ENCODE measurements at regions not wholly inside any gene's neighbourhood (a gene's known extent, or its start where the extent isn't known, plus 50 kb on each side); places are given as distances from the start of the nearest gene placed in this dataset.

GRCh38 chr9:71541436-71541835, 226.9 kb downstream of the CEMIP2 start:
- H3K9ac ChIP-seq (ENCODE audit: low read length) = no peak overlapping the region
- Mint-ChIP-seq H3K27me3 (ENCODE audit: low read depth, unreplicated experiment) (peaks cover 2% of the 10 kb centered on the region), H3K36me3 (ENCODE audit: low read depth, unreplicated experiment) (no peaks in the 10 kb centered on the region), H3K4me1 (ENCODE audit: low read depth, unreplicated experiment) (no peaks in the 10 kb centered on the region), H3K4me3 (ENCODE audit: unreplicated experiment) (no peak overlapping the region), H3K27ac (ENCODE audit: unreplicated experiment) (no peak overlapping the region), H3K9me3 (ENCODE audit: unreplicated experiment) (no peaks in the 10 kb centered on the region)
- H3K4me1 ChIP-seq (ENCODE audit: insufficient read depth, low read length) = no peaks in the 10 kb centered on the region
- no peak overlapping the region for H3K27ac ChIP-seq (ENCODE audit: low read depth, low read length)
- H3K4me2 ChIP-seq (ENCODE audit: low read length) = no peak overlapping the region
- no peaks in the 10 kb centered on the region for H3K27me3 ChIP-seq (ENCODE audit: insufficient read depth, low read length)
- FAIRE-seq = no peak
- TF ChIP-seq, protein P1, sequence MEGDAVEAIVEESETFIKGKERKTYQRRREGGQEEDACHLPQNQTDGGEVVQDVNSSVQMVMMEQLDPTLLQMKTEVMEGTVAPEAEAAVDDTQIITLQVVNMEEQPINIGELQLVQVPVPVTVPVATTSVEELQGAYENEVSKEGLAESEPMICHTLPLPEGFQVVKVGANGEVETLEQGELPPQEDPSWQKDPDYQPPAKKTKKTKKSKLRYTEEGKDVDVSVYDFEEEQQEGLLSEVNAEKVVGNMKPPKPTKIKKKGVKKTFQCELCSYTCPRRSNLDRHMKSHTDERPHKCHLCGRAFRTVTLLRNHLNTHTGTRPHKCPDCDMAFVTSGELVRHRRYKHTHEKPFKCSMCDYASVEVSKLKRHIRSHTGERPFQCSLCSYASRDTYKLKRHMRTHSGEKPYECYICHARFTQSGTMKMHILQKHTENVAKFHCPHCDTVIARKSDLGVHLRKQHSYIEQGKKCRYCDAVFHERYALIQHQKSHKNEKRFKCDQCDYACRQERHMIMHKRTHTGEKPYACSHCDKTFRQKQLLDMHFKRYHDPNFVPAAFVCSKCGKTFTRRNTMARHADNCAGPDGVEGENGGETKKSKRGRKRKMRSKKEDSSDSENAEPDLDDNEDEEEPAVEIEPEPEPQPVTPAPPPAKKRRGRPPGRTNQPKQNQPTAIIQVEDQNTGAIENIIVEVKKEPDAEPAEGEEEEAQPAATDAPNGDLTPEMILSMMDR (IDR thresholded peaks at IDR 0.05; ENCODE audit: insufficient read depth, low read depth, low read length) = no peak
- TF ChIP-seq EZH2 (IDR thresholded peaks at IDR 0.05; ENCODE audit: insufficient read depth, low read length) = no peak
- H2AFZ ChIP-seq (ENCODE audit: low read depth, low read length) = no peak overlapping the region
- no peaks in the 10 kb centered on the region for H3K79me2 ChIP-seq (ENCODE audit: insufficient read depth, low read length)
- no peak for DNase-seq (ENCODE audit: low read depth)
- no peaks in the 10 kb centered on the region for H3K36me3 ChIP-seq (ENCODE audit: insufficient read depth, low read length)
- no peaks in the 10 kb centered on the region for H3K9me3 ChIP-seq (ENCODE audit: insufficient read depth, low read depth, low read length)
- no peak overlapping the region for H3K4me3 ChIP-seq (ENCODE audit: insufficient read depth, low read depth, low read length)
- H4K20me1 ChIP-seq (ENCODE audit: insufficient read depth, low read length) = no peaks in the 10 kb centered on the region

DNA sequence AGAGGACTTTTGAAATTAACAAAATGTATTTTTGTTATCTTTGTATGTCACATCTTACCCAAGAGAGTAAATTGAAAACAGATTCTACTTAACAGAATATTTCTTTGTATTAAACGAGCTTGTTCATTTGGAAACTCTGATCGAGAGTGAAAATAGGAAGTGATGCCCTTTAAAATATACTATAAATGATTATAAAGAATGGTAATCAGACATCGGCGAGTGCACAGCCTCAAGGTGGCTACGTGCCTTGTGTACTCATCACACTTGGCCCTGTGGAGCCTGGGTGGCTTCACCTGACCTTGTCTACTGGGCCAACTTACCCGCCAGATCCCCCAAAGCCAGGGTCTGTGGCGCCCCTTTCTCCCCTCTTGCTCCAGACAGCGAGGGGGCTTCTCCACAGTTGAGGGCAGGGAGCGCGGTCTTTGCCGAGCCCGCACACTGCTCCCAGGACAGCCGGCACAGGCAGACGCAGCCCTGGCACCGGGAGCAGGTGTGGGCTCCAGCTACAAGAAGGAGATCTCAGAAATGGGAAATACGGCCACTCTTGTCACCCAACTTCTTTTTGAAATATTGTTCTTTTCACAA, 243.2 kb downstream of the CEMIP2 start:
- TF ChIP-seq, protein P1 (IDR thresholded peaks at IDR 0.05; ENCODE audit: insufficient read depth, low read depth, low read length) = no peak
- no peak for TF ChIP-seq EZH2 (IDR thresholded peaks at IDR 0.05; ENCODE audit: insufficient read depth, low read length)
- DNase-seq (ENCODE audit: low read depth) (no peak), FAIRE-seq (no peak)
- no peaks in the 10 kb centered on the region for H3K79me2 ChIP-seq (ENCODE audit: insufficient read depth, low read length)
- H3K4me2 ChIP-seq (ENCODE audit: low read length) = no peak overlapping the region
- H4K20me1 ChIP-seq (ENCODE audit: insufficient read depth, low read length) = no peaks in the 10 kb centered on the region
- no peaks in the 10 kb centered on the region for H3K4me1 Mint-ChIP-seq (ENCODE audit: low read depth, unreplicated experiment)
- H3K4me3 ChIP-seq (ENCODE audit: insufficient read depth, low read depth, low read length) = no peak overlapping the region
- H3K9me3 Mint-ChIP-seq (ENCODE audit: unreplicated experiment) = no peaks in the 10 kb centered on the region
- H3K4me3 Mint-ChIP-seq (ENCODE audit: unreplicated experiment) = no peak overlapping the region
- H3K27me3 ChIP-seq (ENCODE audit: insufficient read depth, low read length) = no peaks in the 10 kb centered on the region
- H2AFZ ChIP-seq (ENCODE audit: low read depth, low read length) = no peak overlapping the region
- H3K36me3 ChIP-seq (ENCODE audit: insufficient read depth, low read length) = no peaks in the 10 kb centered on the region
- H3K9me3 ChIP-seq (ENCODE audit: insufficient read depth, low read depth, low read length) = no peaks in the 10 kb centered on the region
- no peak overlapping the region for H3K9ac ChIP-seq (ENCODE audit: low read length)
- no peaks in the 10 kb centered on the region for H3K4me1 ChIP-seq (ENCODE audit: insufficient read depth, low read length)
- no peak overlapping the region for H3K27ac Mint-ChIP-seq (ENCODE audit: unreplicated experiment)
- no peaks in the 10 kb centered on the region for H3K27me3 Mint-ChIP-seq (ENCODE audit: low read depth, unreplicated experiment)
- no peak overlapping the region for H3K27ac ChIP-seq (ENCODE audit: low read depth, low read length)
- no peaks in the 10 kb centered on the region for H3K36me3 Mint-ChIP-seq (ENCODE audit: low read depth, unreplicated experiment)

DNA sequence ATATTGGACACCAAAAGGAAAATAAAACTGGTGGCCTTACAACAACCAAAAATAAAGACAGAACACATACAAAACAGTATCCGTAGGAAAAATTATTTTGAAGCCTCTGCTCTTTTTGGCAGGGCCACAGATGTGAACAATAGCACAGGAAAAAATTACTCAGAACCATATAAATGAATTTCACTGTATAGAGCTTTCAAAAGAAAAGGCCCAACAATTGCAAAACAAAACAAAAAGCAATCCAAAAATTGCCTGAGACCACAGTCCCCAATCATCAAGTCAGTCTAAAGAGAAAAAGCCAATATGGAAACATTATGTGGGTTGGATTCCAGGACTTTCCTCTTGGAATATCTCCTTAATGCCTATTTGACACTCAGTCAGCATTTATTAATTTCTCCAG, 243.8 kb downstream of the CEMIP2 start:
- no peak for FAIRE-seq
- no peak overlapping the region for H2AFZ ChIP-seq (ENCODE audit: low read depth, low read length)
- H3K9me3 Mint-ChIP-seq (ENCODE audit: unreplicated experiment) = no peaks in the 10 kb centered on the region
- H3K4me2 ChIP-seq (ENCODE audit: low read length) = no peak overlapping the region
- H3K4me3 ChIP-seq (ENCODE audit: insufficient read depth, low read depth, low read length) = no peak overlapping the region
- no peaks in the 10 kb centered on the region for H3K27me3 ChIP-seq (ENCODE audit: insufficient read depth, low read length)
- H3K27ac ChIP-seq (ENCODE audit: low read depth, low read length) = no peak overlapping the region
- H3K27me3 Mint-ChIP-seq (ENCODE audit: low read depth, unreplicated experiment) = no peaks in the 10 kb centered on the region
- H3K9ac ChIP-seq (ENCODE audit: low read length) = no peak overlapping the region
- H3K4me3 Mint-ChIP-seq (ENCODE audit: unreplicated experiment) = no peak overlapping the region
- H3K79me2 ChIP-seq (ENCODE audit: insufficient read depth, low read length) = no peaks in the 10 kb centered on the region
- H3K36me3 ChIP-seq (ENCODE audit: insufficient read depth, low read length) = no peaks in the 10 kb centered on the region
- H4K20me1 ChIP-seq (ENCODE audit: insufficient read depth, low read length) = no peaks in the 10 kb centered on the region
- H3K4me1 Mint-ChIP-seq (ENCODE audit: low read depth, unreplicated experiment) = no peaks in the 10 kb centered on the region
- H3K36me3 Mint-ChIP-seq (ENCODE audit: low read depth, unreplicated experiment) = no peaks in the 10 kb centered on the region
- H3K4me1 ChIP-seq (ENCODE audit: insufficient read depth, low read length) = no peaks in the 10 kb centered on the region
- TF ChIP-seq, protein P1 (IDR thresholded peaks at IDR 0.05; ENCODE audit: insufficient read depth, low read depth, low read length) = no peak
- TF ChIP-seq EZH2 (IDR thresholded peaks at IDR 0.05; ENCODE audit: insufficient read depth, low read length) = no peak
- no peaks in the 10 kb centered on the region for H3K9me3 ChIP-seq (ENCODE audit: insufficient read depth, low read depth, low read length)
- DNase-seq (ENCODE audit: low read depth) = no peak
- H3K27ac Mint-ChIP-seq (ENCODE audit: unreplicated experiment) = no peak overlapping the region
